AG10803 (cell line): ENCODE measurements at regions not wholly inside any gene's neighbourhood (a gene's known extent, or its start where the extent isn't known, plus 50 kb on each side); places are given as distances from the start of the nearest gene placed in this dataset.
"Not testable (repeated sequence)": the region's sequence is repeated elsewhere in the genome, so short reads cannot be mapped to it uniquely, and the experiment has no call there.

ENCODE experiments used
- DNase-seq: peaks from one replicate; pipeline ENCODE4 v3.0.0; 2010; ENCODE audit warnings: low read depth
- H3K4me3 ChIP-seq: 2 replicates; pipeline ENCODE4 v1.5.1; 2011; ENCODE audit warnings: mild to moderate bottlenecking, low read length, control low read depth
- TF ChIP-seq, protein P1 (sequence below): conservative IDR thresholded peaks from 2 replicates; pipeline ENCODE4 v1.5.1; 2011; ENCODE audit warnings: mild to moderate bottlenecking, low read length, control low read depth, inconsistent platforms

DNA sequence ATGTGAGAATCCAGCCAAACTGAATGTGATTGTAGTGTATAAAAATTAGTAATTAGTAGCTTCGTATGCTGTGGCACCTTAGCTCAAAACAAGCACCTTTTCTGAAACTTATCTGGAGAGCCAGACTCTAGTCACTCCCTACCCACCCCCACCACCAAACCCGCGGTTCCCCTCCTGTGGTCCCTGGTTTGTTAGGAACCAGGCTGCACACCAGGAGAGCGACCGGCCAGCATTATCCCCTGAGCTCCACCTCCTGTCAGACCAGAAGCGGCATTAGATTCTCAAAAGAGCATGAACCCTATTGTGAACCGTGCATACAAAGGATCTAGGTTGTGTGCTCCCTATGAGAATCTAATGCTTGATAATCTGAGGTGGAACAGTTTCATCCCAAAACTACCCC, 498.6 kb downstream of the CHSY3 start:
- no peak overlapping the region for H3K4me3 ChIP-seq
- TF ChIP-seq, protein P1, sequence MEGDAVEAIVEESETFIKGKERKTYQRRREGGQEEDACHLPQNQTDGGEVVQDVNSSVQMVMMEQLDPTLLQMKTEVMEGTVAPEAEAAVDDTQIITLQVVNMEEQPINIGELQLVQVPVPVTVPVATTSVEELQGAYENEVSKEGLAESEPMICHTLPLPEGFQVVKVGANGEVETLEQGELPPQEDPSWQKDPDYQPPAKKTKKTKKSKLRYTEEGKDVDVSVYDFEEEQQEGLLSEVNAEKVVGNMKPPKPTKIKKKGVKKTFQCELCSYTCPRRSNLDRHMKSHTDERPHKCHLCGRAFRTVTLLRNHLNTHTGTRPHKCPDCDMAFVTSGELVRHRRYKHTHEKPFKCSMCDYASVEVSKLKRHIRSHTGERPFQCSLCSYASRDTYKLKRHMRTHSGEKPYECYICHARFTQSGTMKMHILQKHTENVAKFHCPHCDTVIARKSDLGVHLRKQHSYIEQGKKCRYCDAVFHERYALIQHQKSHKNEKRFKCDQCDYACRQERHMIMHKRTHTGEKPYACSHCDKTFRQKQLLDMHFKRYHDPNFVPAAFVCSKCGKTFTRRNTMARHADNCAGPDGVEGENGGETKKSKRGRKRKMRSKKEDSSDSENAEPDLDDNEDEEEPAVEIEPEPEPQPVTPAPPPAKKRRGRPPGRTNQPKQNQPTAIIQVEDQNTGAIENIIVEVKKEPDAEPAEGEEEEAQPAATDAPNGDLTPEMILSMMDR: no peak
- DNase-seq: no peak

DNA sequence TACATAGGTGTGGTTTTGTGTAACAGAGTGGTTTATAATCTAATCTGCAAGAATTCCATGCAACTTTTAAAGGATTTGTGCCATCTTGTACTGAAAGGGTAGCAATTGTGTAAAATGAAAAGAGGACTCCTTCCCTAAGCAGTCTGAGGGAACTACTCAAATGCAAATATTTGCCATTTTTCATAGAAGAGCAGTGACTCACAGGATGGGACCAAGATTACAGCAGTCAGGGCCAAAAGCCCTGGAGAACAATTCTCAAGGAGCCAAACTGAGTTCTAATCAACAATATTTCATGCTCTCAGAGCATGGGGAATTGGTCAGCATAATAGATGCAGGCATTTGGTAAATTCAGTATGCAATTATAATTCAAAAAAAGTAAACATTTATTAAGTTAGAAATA, 495.8 kb downstream of the CHSY3 start:
- no peak for DNase-seq
- TF ChIP-seq, protein P1: no peak
- H3K4me3 ChIP-seq: no peak overlapping the region

DNA sequence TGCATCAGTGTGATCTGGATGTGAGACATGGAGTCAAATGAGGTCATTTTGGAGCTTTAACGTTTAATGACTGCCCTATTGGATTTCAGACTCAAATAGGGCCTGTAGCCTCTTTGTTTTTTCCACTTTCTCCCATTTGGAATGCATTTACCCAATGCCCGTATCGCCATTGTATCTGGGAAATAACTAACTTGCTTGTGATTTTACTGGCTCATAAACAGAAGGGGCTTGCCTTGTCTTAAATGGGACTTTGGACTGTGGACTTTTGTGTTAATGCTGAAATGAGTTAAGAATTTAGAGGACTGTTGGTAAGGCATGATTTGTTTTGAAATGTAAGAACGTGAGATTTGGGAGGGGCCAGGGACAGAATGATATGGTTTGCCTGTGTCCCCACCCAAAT, 494.6 kb downstream of the CHSY3 start:
- TF ChIP-seq, protein P1: no peak
- DNase-seq: no peak
- H3K4me3 ChIP-seq: no peak overlapping the region

DNA sequence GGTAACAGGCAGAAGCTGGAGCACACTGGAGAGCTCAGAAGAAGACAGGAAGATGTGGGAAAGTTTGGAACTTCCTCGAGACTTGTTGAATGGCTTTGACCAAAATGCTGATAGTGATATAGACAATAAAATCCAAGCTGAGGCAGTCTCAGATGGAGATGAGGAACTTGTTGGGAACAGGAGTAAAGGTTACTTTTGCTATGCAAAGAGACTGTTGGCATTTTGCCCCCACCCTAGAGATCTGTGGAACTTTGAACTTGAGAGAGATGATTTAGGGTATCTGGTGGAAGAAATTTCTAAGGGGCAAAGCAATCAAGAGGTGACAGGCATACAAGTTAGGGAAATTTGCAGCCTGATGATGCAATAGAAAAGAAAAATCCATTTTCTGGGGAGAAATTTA, 493.5 kb downstream of the CHSY3 start:
- not testable (repeated sequence) for H3K4me3 ChIP-seq, DNase-seq

DNA sequence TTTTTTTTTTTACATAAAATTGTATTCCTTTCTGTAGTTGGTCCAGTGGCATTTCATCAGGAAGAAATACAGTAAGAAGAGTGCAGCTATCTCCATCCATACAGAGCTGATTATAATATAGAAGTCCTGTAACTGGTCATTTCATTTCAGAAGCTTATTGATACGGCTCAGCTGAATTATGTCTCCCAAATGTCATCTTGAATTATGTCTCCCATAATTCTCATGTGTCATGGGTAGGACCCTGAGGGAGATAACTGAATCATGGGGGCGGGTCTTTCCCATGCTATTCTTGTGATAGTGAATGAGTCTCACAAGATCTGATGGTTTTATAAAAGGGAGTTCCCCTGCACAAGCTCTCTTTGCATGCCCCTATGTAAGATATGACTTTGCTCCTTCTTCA, 492.9 kb downstream of the CHSY3 start:
- DNase-seq: no peak
- TF ChIP-seq, protein P1: no peak
- no peak overlapping the region for H3K4me3 ChIP-seq

DNA sequence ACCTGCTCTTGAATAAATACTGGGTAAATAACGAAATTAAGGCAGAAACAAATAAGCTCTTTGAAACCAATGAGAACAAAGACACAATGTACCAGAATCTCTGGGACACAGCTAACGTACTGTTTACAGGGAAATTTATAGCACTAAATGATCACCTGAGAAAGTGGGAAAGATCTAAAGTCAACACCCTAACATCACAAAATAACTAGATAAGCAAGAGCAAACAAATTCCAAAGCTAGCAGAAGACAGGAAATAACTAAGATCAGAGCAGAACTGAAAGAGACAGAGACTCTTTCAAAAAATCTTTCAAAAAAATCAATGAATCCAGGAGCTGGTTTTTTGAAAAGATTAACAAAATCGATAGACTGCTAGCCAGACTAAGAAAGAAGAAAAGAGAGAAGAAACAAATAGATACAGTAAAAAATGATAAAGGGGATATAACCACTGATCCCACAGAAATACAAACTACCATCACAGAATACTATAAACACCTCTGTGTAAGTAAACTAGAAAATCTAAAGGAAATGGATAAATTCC, 487.5 kb downstream of the CHSY3 start:
- H3K4me3 ChIP-seq, DNase-seq: not testable (repeated sequence)

DNA sequence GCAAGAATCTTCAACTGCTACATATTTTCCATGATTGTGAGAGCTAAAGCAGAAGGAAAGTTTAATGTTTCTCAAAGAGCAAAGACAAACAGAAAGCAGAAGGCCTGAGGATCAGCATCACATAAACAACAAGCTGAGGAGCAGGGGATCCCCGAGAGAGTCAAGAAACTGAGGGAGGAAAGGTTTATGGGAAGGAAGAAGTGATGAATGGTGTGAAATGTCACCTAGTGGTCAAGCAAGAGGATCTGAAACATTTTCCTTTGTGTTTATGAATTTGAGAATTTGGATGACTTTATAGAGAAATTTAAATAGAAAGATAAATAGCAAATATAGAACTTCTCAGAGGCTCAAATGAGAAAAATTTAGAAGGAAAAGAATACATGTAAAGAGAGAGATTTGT, 481.9 kb downstream of the CHSY3 start:
- TF ChIP-seq, protein P1: no peak
- no peak overlapping the region for H3K4me3 ChIP-seq
- no peak for DNase-seq

DNA sequence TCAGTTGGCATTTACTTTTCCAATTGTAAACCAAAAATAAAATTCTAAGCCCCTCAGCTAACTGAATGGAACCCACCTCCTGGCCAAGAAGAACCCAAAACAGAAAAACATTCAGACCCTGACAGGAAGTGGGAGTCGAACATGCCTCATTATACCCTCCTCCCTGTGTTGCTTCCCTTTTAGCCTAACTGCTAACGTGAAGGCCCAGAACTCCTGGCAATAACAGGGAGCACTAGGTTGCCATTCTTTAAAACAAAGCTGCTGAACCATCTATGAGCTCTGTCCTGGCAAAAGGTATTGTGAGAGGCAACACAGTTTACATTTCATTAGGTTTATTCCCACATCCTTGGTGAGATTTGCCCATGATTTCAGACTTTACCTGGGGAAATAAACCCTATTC, 481.4 kb downstream of the CHSY3 start:
- TF ChIP-seq, protein P1: no peak
- no peak overlapping the region for H3K4me3 ChIP-seq
- no peak for DNase-seq
